IPS-20b (cell line): ENCODE measurements at regions not wholly inside any gene's neighbourhood (a gene's known extent, or its start where the extent isn't known, plus 50 kb on each side); places are given as distances from the start of the nearest gene placed in this dataset.
"Not testable (repeated sequence)": the region's sequence is repeated elsewhere in the genome, so short reads cannot be mapped to it uniquely, and the experiment has no call there.

Experiments
- H3K27ac ChIP-seq: one replicate; pipeline ENCODE4 v1.5.1; 2013; ENCODE audit warnings: low read length
- H3K27me3 ChIP-seq: 2 replicates; pipeline ENCODE4 v1.6.1; 2013; ENCODE audit warnings: mild to moderate bottlenecking, low read length, inconsistent platforms; ENCODE audit not compliant: insufficient read depth
- H3K36me3 ChIP-seq: 2 replicates; pipeline ENCODE4 v1.6.1; 2013; ENCODE audit warnings: low read depth, mild to moderate bottlenecking, inconsistent platforms, low read length, moderate library complexity; ENCODE audit not compliant: insufficient read depth
- H3K4me1 ChIP-seq: 2 replicates; pipeline ENCODE4 v1.6.1; 2013; ENCODE audit warnings: mild to moderate bottlenecking, control low read depth, inconsistent platforms, low read length, moderate library complexity; ENCODE audit not compliant: insufficient read depth
- H3K4me3 ChIP-seq: 2 replicates; pipeline ENCODE4 v1.5.1; 2013; ENCODE audit warnings: mild to moderate bottlenecking, low read length, inconsistent platforms
- H3K9ac ChIP-seq: 2 replicates; pipeline ENCODE4 v1.6.1; 2013; ENCODE audit warnings: low read depth, mild to moderate bottlenecking, inconsistent platforms, low read length, moderate library complexity
- H3K9me3 ChIP-seq: 2 replicates; pipeline ENCODE4 v1.6.1; 2013; ENCODE audit warnings: mild to moderate bottlenecking, low read depth, low read length, inconsistent platforms; ENCODE audit not compliant: insufficient read depth

- H3K9me3 ChIP-seq: no peaks in the 10 kb centered on the region; the same call in 1 of the 2 replicates
- no peak overlapping the region for H3K27ac ChIP-seq
- no peak overlapping the region for H3K9ac ChIP-seq
- H3K27me3 ChIP-seq: no peaks in the 10 kb centered on the region
- H3K36me3 ChIP-seq: no peaks in the 10 kb centered on the region
- no peaks in the 10 kb centered on the region for H3K4me1 ChIP-seq
- H3K4me3 ChIP-seq: no peak overlapping the region
Measured at GRCh38 chr4:189001971-189002450, 862.8 kb downstream of the TRIML1 start.

- Histone ChIP-seq H3K4me1 (no peaks in the 10 kb centered on the region), H3K9me3 (no peaks in the 10 kb centered on the region; the same call in 1 of the 2 replicates), H3K4me3 (no peak overlapping the region), H3K27me3 (no peaks in the 10 kb centered on the region), H3K36me3 (no peaks in the 10 kb centered on the region), H3K9ac (no peak overlapping the region), H3K27ac (no peak overlapping the region)
Measured at GRCh38 chr4:189002475-189002874, 863.2 kb downstream of the TRIML1 start.

- H3K36me3 ChIP-seq, H3K9me3 ChIP-seq, H3K9ac ChIP-seq, H3K4me3 ChIP-seq, H3K27ac ChIP-seq, H3K4me1 ChIP-seq, H3K27me3 ChIP-seq: not testable (repeated sequence)
Measured at GRCh38 chr4:189010452-189011217, 871.4 kb downstream of the TRIML1 start.

GRCh38 chr4:189021831-189022230, 882.6 kb downstream of the TRIML1 start:
- Histone ChIP-seq H3K9me3 (no peaks in the 10 kb centered on the region), H3K27ac (no peak overlapping the region), H3K36me3 (no peaks in the 10 kb centered on the region), H3K4me3 (no peak overlapping the region), H3K27me3 (no peaks in the 10 kb centered on the region), H3K4me1 (no peaks in the 10 kb centered on the region), H3K9ac (no peak overlapping the region)

GRCh38 chr4:189022440-189023035, 883.3 kb downstream of the TRIML1 start:
- H3K9ac ChIP-seq: no peak overlapping the region
- no peaks in the 10 kb centered on the region for H3K36me3 ChIP-seq
- H3K27ac ChIP-seq: no peak overlapping the region
- H3K4me3 ChIP-seq: no peak overlapping the region
- H3K9me3 ChIP-seq: no peaks in the 10 kb centered on the region
- no peaks in the 10 kb centered on the region for H3K4me1 ChIP-seq
- H3K27me3 ChIP-seq: no peaks in the 10 kb centered on the region

- Histone ChIP-seq H3K9me3 (no peaks in the 10 kb centered on the region), H3K4me3 (no peak overlapping the region), H3K27me3 (no peaks in the 10 kb centered on the region), H3K36me3 (no peaks in the 10 kb centered on the region), H3K4me1 (no peaks in the 10 kb centered on the region), H3K27ac (no peak overlapping the region), H3K9ac (no peak overlapping the region)
Measured at GRCh38 chr4:189029976-189030504, 890.8 kb downstream of the TRIML1 start.

- H3K27me3 ChIP-seq: no peaks in the 10 kb centered on the region
- no peaks in the 10 kb centered on the region for H3K9me3 ChIP-seq
- no peak overlapping the region for H3K9ac ChIP-seq
- H3K4me3 ChIP-seq: no peak overlapping the region
- no peaks in the 10 kb centered on the region for H3K4me1 ChIP-seq
- H3K27ac ChIP-seq: no peak overlapping the region
- H3K36me3 ChIP-seq: no peaks in the 10 kb centered on the region
Measured at GRCh38 chr4:189032606-189033338, 893.5 kb downstream of the TRIML1 start.

GRCh38 chr4:189033801-189034347, 894.6 kb downstream of the TRIML1 start:
- H3K4me1 ChIP-seq: no peaks in the 10 kb centered on the region
- H3K27ac ChIP-seq: no peak overlapping the region
- H3K9me3 ChIP-seq: no peaks in the 10 kb centered on the region
- H3K9ac ChIP-seq: no peak overlapping the region
- H3K36me3 ChIP-seq: no peaks in the 10 kb centered on the region
- no peaks in the 10 kb centered on the region for H3K27me3 ChIP-seq
- no peak overlapping the region for H3K4me3 ChIP-seq

GRCh38 chr4:189035091-189035490, 895.9 kb downstream of the TRIML1 start:
- Histone ChIP-seq H3K27ac (no peak overlapping the region), H3K9ac (no peak overlapping the region), H3K4me3 (no peak overlapping the region), H3K36me3 (no peaks in the 10 kb centered on the region), H3K9me3 (no peaks in the 10 kb centered on the region), H3K27me3 (no peaks in the 10 kb centered on the region), H3K4me1 (no peaks in the 10 kb centered on the region)

- H3K4me1 ChIP-seq: no peaks in the 10 kb centered on the region
- H3K27me3 ChIP-seq: no peaks in the 10 kb centered on the region
- no peaks in the 10 kb centered on the region for H3K9me3 ChIP-seq
- H3K27ac ChIP-seq: no peak overlapping the region
- H3K36me3 ChIP-seq: no peaks in the 10 kb centered on the region
- H3K4me3 ChIP-seq: no peak overlapping the region
- no peak overlapping the region for H3K9ac ChIP-seq
Measured at GRCh38 chr4:189035654-189036053, 896.4 kb downstream of the TRIML1 start.

GRCh38 chr4:189036906-189037305, 897.7 kb downstream of the TRIML1 start:
- Histone ChIP-seq H3K27ac (no peak overlapping the region), H3K9ac (no peak overlapping the region), H3K36me3 (no peaks in the 10 kb centered on the region), H3K9me3 (no peaks in the 10 kb centered on the region), H3K27me3 (no peaks in the 10 kb centered on the region), H3K4me3 (no peak overlapping the region), H3K4me1 (no peaks in the 10 kb centered on the region)
